ENCODE measurements at regions not wholly inside any gene's neighbourhood (a gene's known extent, or its start where the extent isn't known, plus 50 kb on each side); places are given as distances from the start of the nearest gene placed in this dataset.

DNA sequence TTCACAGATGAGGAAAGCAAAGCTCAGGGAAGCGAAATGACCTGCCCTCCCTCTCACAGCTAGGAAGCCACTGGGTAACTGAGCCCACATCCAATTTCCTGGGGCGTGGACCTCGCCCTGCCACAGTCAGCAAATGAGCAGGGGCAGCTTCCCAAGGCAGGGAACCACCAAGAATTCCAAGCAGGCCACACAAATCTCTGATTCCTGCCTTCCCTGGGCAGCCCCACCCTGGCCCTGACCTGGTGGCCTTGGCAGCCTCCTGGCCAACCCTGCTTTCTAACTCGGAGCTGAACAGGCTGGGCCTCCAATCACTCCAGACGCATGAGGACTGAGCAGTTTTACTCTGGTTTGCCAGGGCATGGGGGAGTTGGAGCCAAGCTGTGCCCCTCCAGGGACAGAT, 203.7 kb upstream of the TLE3 start:
- Mint-ChIP-seq H3K27me3 (peaks cover 4% of the 10 kb centered on the region), H3K4me1 (ENCODE audit: unreplicated experiment) (no peaks in the 10 kb centered on the region), H3K27ac (no peak overlapping the region), H3K36me3 (no peaks in the 10 kb centered on the region), H3K4me3 (no peak overlapping the region), H3K9me3 (no peaks in the 10 kb centered on the region)
- no peak for DNase-seq (ENCODE audit: extremely low spot score, unreplicated experiment)
- TF ChIP-seq CTCF (conservative IDR thresholded peaks at IDR 0.05), result no peak

- Mint-ChIP-seq H3K9me3 (no peaks in the 10 kb centered on the region), H3K4me3 (peak overlapping the region; percentile 2), H3K27ac (no peak overlapping the region), H3K27me3 (peaks cover 4% of the 10 kb centered on the region), H3K4me1 (ENCODE audit: unreplicated experiment) (no peaks in the 10 kb centered on the region), H3K36me3 (no peaks in the 10 kb centered on the region)
- no peak for TF ChIP-seq CTCF (conservative IDR thresholded peaks at IDR 0.05)
- no peak for DNase-seq (ENCODE audit: extremely low spot score, unreplicated experiment)
These were observed 202.5 kb upstream of the TLE3 start for GRCh38 chr15:70299931-70300869.

DNA sequence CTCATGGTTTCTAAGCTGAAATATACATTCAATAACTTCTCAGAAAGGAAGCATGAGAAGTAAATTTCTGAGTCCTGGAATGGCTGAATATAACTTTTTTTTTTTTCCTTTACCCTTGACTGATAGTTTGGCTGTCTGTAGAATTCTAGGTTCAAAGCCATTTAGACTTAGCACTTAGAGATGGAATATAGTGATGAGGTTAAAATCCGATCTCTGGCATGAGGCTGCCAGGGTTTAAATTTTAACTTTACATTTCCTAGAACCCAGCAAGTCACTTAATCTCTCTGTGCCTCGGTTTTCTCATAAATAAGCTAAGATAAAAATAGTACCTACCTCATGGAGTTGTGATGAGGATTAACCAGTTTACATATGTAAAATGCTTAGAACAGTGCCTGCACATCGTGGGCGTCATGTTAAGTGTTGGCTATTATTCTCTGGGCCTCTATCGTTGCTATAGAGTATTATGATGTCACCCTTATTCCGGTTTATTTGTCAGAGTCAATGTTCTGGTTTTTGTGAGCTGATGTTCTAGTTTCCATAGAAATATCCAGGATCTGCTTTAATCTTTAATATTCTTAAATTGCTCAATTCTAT, 199.8 kb upstream of the TLE3 start:
- no peaks in the 10 kb centered on the region for H3K4me1 Mint-ChIP-seq (ENCODE audit: unreplicated experiment)
- peaks cover 4% of the 10 kb centered on the region for H3K27me3 Mint-ChIP-seq
- no peak overlapping the region for H3K27ac Mint-ChIP-seq
- no peaks in the 10 kb centered on the region for H3K36me3 Mint-ChIP-seq
- H3K9me3 Mint-ChIP-seq, result no peaks in the 10 kb centered on the region
- H3K4me3 Mint-ChIP-seq, result no peak overlapping the region
- no peak for DNase-seq (ENCODE audit: extremely low spot score, unreplicated experiment)
- TF ChIP-seq CTCF (conservative IDR thresholded peaks at IDR 0.05), result no peak

GRCh38 chr15:70294731-70295305, 197.1 kb upstream of the TLE3 start:
- peaks cover 14% of the 10 kb centered on the region for H3K4me1 Mint-ChIP-seq (ENCODE audit: unreplicated experiment)
- H3K36me3 Mint-ChIP-seq, result no peaks in the 10 kb centered on the region
- no peak for TF ChIP-seq CTCF (conservative IDR thresholded peaks at IDR 0.05)
- no peaks in the 10 kb centered on the region for H3K9me3 Mint-ChIP-seq
- H3K4me3 Mint-ChIP-seq, result no peak overlapping the region
- H3K27ac Mint-ChIP-seq, result no peak overlapping the region
- H3K27me3 Mint-ChIP-seq, result peaks cover 5% of the 10 kb centered on the region
- no peak for DNase-seq (ENCODE audit: extremely low spot score, unreplicated experiment)

DNA sequence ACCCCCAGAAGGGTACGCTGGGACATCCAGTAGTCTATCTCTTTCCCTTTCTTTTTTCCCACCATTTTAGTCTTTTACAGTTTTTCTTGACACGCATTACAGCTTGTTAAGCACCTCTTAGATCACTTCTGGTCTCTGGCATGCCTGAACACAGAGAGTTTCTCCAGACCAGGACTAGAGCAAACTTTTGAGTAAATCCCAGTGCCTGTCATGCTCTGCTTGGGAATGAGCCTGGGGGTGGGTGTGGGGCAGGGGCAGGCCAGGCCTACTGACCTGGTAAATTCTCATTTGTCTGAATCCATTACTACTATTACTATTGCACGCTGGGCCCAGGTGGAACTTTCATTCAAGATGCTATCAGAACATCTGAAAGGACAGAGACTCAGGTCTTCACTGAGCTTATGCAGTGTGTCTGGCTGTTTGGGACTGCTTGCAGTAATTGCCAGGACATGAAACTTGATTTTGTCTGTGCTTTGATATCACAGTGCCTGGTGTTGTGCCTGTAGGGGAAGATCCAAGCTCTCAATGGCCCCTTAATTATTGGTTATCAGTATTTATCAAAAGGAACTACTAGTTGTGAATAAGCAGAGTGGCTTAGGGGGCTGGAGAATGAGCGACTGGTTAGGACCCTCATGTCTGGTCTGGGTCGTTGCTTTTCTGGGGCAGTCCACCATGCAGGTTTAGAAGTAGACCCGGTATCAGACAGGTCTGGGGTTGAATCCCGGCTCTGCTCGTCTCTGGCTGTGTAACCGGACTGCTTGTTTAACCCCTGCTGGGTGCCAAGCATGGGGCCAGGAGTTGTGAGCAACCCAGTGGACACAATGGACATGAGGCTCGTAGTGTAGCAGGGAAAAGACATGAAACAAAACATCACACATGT, 196.1 kb upstream of the TLE3 start:
- TF ChIP-seq CTCF (conservative IDR thresholded peaks at IDR 0.05), result no peak
- no peak overlapping the region for H3K27ac Mint-ChIP-seq
- H3K9me3 Mint-ChIP-seq, result no peaks in the 10 kb centered on the region
- no peak overlapping the region for H3K4me3 Mint-ChIP-seq
- H3K4me1 Mint-ChIP-seq (ENCODE audit: unreplicated experiment), result peaks cover 20% of the 10 kb centered on the region
- no peak for DNase-seq (ENCODE audit: extremely low spot score, unreplicated experiment)
- H3K36me3 Mint-ChIP-seq, result no peaks in the 10 kb centered on the region
- peaks cover 8% of the 10 kb centered on the region for H3K27me3 Mint-ChIP-seq
